Middle frontal gyrus (tissue), 1 donor: ENCODE measurements at regions not wholly inside any gene's neighbourhood (a gene's known extent, or its start where the extent isn't known, plus 50 kb on each side); places are given as distances from the start of the nearest gene placed in this dataset.
"Not testable (repeated sequence)": the region's sequence is repeated elsewhere in the genome, so short reads cannot be mapped to it uniquely, and the experiment has no call there.

Experiments
- DNase-seq: peaks from one replicate; pipeline ENCODE4 v3.0.0-alpha.2; 2015; ENCODE audit warnings: low spot score; ENCODE audit errors: extremely low spot score

- DNase-seq, result no peak
These were observed 196.0 kb downstream of the BTBD3 start for GRCh38 chr20:12113468-12114371.

DNA sequence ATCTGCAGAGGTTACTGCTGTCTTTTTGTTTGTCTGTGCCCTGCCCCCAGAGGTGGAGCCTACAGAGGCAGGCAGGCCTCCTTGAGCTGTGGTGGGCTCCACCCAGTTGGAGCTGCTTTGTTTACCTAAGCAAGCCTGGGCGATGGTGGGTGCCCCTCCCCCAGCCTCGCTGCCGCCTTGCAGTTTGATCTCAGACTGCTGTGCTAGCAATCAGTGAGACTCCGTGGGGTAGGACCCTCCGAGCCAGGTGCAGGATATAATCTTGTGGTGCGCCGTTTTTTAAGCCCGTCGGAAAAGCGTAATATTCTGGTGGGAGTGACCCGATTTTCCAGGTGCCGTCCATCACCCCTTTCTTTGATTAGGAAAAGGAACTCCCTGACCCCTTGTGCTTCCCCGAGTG is 211.4 kb downstream of the BTBD3 start:
- DNase-seq, result not testable (repeated sequence)

DNA sequence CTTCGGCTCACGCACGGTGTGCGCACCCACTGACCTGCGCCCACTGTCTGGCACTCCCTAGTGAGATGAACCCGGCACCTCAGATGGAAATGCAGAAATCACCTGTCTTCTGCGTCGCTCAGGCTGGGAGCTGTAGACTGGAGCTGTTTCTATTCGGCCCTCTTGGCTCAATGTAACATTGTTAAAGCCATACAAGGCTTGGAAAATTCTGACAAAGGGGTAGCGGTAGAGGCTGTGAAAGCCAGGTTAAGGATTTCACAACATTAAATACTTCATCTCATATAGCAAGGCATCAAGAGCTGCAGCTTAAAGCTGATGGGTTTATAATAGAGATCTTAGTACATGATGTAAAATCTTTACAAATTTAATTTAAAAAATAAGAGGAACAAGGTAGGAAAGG is 211.8 kb downstream of the BTBD3 start:
- not testable (repeated sequence) for DNase-seq

GRCh38 chr20:12130781-12131180 is 213.1 kb downstream of the BTBD3 start:
- DNase-seq, result no peak

DNA sequence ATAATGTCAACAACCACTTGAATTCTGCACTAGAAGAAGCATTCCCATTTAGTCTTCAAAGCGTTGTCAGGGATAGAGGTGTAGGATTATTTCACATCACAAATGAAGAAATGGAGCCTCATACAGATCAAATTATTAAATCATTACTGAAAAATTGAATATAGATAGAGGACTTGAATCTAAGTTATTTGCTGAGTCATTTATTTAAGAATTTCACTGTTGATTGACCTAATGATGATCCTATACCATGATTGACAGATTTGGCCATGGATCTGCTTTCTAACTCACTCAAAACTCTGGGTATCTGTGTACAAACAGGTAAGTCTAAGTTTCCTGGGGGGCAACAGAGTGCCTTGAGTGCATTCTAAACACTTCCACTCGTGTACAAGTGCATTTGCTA is 215.9 kb downstream of the BTBD3 start:
- DNase-seq, result no peak

GRCh38 chr20:12145951-12146350 is 228.3 kb downstream of the BTBD3 start:
- DNase-seq, result not testable (repeated sequence)

- DNase-seq, result no peak
These were observed 235.3 kb downstream of the BTBD3 start for GRCh38 chr20:12152996-12153395.

GRCh38 chr20:12153628-12154027 is 235.9 kb downstream of the BTBD3 start:
- DNase-seq, result no peak

GRCh38 chr20:12156252-12156651 is 238.6 kb downstream of the BTBD3 start:
- DNase-seq, result no peak

GRCh38 chr20:12159261-12159660 is 241.6 kb downstream of the BTBD3 start:
- DNase-seq, result no peak

DNA sequence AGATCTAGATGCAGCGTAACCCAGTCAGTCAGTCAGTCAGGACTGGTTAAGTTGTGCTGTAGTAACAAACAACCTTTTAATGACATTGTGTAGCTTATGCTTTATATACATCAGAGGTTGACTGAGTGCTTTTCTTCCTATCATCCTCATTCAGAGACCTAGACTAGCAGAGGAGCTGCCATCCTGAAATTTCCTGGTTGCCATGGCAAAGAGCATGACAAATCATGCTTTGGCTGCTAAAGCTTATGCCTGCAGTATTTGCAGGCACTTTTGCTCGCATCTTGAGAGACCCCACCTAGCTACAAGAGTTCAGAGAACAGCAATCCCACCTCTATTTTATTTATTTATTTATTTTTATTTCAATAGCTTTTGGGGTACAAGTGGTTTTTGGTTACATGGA is 244.0 kb downstream of the BTBD3 start:
- no peak for DNase-seq

DNA sequence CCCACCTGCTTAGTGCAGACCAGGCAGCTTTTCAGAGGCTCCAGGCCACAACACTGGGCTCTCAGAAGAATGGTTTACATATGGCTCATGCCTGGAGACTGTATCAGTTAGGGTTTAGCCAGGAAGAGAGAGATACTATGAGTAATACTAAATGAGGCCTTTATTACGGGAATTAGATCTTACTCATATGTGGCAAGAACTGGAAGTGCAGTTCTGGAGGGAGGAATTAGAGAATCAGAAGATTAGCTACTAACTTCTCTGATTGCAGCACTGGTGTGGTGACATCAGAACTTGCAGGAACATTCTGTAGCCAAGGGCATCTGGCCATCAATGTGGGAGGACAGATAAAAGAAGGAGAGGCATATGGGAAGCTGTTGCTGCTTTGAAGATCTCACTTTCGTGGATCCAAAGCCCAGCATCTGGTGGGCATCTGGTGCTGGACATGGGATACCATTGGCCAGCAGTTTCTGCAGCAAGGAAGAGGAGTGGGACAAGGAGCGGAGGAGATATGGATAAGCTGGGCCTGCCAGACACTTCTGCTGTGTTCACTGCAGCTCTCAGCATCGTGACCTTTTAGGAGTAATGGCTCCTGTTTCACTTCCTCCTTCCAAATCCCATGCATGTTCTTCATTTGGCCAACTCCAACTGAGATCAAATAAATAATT is 248.5 kb downstream of the BTBD3 start:
- DNase-seq, result no peak

DNA sequence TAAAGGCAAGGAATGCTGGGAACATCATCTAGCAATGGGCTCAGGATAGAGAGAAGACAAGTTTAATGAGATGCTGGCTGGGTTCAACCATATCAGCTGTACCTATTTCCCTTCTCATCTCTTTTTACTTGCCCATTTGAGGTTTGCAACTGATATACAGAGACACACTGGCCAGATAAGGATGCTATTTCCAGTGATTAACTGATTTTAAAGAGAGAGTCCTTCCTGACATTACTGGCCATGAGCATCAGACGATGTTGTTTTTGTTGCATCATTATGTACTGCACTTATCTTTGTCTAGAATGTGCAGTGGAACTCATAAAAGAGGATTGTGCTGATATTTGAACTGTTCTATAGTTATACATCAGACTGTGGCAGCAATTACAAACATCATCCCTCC is 252.7 kb downstream of the BTBD3 start:
- no peak for DNase-seq

- no peak for DNase-seq
These were observed 254.3 kb downstream of the BTBD3 start for GRCh38 chr20:12171923-12172524.

GRCh38 chr20:12173347-12174012 is 255.8 kb downstream of the BTBD3 start:
- no peak for DNase-seq

DNA sequence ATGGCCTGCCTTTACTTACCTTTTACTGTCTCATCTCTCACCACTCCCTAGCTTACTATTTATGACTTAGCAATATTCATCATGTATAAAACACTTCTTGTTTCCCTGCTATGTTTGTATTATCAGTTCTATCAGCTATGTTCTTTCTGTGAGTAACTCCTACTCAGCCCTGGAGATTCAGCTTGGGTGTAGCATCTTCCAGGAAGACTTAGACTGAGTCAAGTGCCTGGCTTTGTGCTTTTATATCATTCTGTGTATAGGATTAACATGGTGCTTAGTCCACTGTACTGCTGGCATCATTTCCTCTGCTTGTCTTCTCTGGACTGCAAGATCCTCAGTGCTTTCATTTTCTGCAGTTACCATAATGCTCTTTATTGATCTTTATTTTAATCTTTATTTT is 257.8 kb downstream of the BTBD3 start:
- DNase-seq, result no peak

DNA sequence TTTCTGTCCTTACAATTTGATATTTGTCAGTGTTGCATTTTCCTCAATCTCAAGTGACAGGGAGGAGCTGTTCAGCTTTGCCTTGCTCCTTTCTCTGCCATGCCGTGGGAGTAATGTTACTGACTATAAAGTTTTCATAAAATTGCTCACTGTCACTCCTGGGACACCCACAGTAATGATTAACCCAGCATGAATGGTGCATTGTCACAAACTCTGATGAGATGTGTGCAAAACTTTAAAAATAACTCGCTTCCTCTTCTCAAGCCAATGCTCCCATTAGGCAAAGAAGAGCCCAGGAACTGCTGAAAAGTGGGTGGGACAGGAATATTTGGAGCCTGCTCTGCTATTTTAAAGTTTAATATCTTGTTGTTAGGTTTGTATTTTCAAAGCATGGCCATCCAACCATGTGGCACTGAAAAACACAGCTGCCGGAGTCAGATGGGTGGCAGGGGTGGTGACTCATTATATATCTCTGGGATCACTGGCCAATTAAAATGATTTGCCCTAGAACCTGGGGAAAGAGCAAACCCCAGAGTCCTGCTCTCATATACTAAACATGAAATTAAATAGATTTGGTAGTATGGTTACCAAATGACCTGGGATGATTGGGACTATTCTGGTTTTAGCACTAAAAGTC is 260.1 kb downstream of the BTBD3 start:
- no peak for DNase-seq

GRCh38 chr20:12179692-12180091 is 262.0 kb downstream of the BTBD3 start:
- no peak for DNase-seq

- no peak for DNase-seq
These were observed 262.5 kb downstream of the BTBD3 start for GRCh38 chr20:12180107-12180661.

GRCh38 chr20:12198281-12198680 is 280.6 kb downstream of the BTBD3 start:
- DNase-seq, result no peak

DNA sequence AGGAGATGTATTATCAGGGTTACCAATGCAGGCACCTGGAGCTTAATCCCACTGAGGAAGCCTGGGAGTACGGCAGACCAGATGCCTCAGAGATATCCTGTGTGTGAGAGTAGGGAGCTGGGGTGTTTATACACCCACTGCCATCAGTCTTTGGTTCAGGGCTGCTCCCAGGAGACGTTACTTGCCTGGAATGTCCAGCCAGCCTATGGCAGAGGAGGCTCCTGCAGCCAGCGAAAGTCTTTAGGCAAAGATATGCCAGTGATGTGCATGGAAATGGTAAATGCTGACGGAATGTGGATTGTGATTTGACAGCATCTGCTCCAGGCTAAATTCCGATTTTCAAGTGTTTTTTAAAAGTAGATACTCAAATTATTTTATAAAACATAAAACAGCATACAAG is 282.0 kb downstream of the BTBD3 start:
- DNase-seq, result no peak
